ENCODE measurements at regions not wholly inside any gene's neighbourhood (a gene's known extent, or its start where the extent isn't known, plus 50 kb on each side); places are given as distances from the start of the nearest gene placed in this dataset.
"Not testable (repeated sequence)": the region's sequence is repeated elsewhere in the genome, so short reads cannot be mapped to it uniquely, and the experiment has no call there.

GRCh38 chr5:85549836-85550599 lies 1067.7 kb upstream of the COX7C start:
- no peak for DNase-seq

GRCh38 chr5:85556464-85556863 lies 1061.3 kb upstream of the COX7C start:
- no peak for DNase-seq

GRCh38 chr5:85576666-85577065 lies 1041.1 kb upstream of the COX7C start:
- no peak for DNase-seq

GRCh38 chr5:85587806-85588205 lies 1029.9 kb upstream of the COX7C start:
- not testable (repeated sequence) for DNase-seq

- not testable (repeated sequence) for DNase-seq
These were observed 1029.5 kb upstream of the COX7C start for GRCh38 chr5:85588268-85588667.

- DNase-seq: no peak
These were observed 1027.0 kb upstream of the COX7C start for GRCh38 chr5:85590764-85591163.

GRCh38 chr5:85591311-85591710 lies 1026.4 kb upstream of the COX7C start:
- no peak for DNase-seq

- no peak for DNase-seq
These were observed 1014.9 kb upstream of the COX7C start for GRCh38 chr5:85602843-85603242.

- DNase-seq: no peak
These were observed 1013.4 kb upstream of the COX7C start for GRCh38 chr5:85604378-85604777.

- DNase-seq: no peak
These were observed 1013.0 kb upstream of the COX7C start for GRCh38 chr5:85604786-85605185.

- DNase-seq: no peak
These were observed 1012.4 kb upstream of the COX7C start for GRCh38 chr5:85605381-85605780.

- DNase-seq: no peak
These were observed 1003.3 kb upstream of the COX7C start for GRCh38 chr5:85614489-85614888.

- no peak for DNase-seq
These were observed 996.1 kb upstream of the COX7C start for GRCh38 chr5:85621668-85622067.

GRCh38 chr5:85628153-85628552 lies 989.6 kb upstream of the COX7C start:
- DNase-seq: no peak

- not testable (repeated sequence) for DNase-seq
These were observed 979.1 kb upstream of the COX7C start for GRCh38 chr5:85638495-85639125.

GRCh38 chr5:85646036-85646435 lies 971.7 kb upstream of the COX7C start:
- DNase-seq: no peak

- no peak for DNase-seq
These were observed 971.1 kb upstream of the COX7C start for GRCh38 chr5:85646641-85647040.

GRCh38 chr5:85647349-85648127 lies 970.2 kb upstream of the COX7C start:
- no peak for DNase-seq

GRCh38 chr5:85648495-85648894 lies 969.2 kb upstream of the COX7C start:
- no peak for DNase-seq

GRCh38 chr5:85651731-85652130 lies 966.0 kb upstream of the COX7C start:
- DNase-seq: no peak

GRCh38 chr5:85654144-85654543 lies 963.6 kb upstream of the COX7C start:
- not testable (repeated sequence) for DNase-seq

GRCh38 chr5:85656050-85656449 lies 961.7 kb upstream of the COX7C start:
- no peak for DNase-seq

GRCh38 chr5:85657328-85657727 lies 960.4 kb upstream of the COX7C start:
- DNase-seq: not testable (repeated sequence)

Data from NCI-H1436 treated with DMSO at 0.1 percent for 48 hours (cell line).